Colonic mucosa (tissue), 4 donors: ENCODE measurements at regions not wholly inside any gene's neighbourhood (a gene's known extent, or its start where the extent isn't known, plus 50 kb on each side); places are given as distances from the start of the nearest gene placed in this dataset.

Experiments used
- DNase-seq: peaks from one replicate; pipeline ENCODE4 v3.0.0-alpha.2; 2020
- H3K27ac ChIP-seq: fragments of 200-600 bp; one replicate; pipeline ENCODE4 v1.8.0; 2021
- H3K27me3 ChIP-seq: fragments of 200-600 bp; one replicate; pipeline ENCODE4 v1.8.0; 2021
- H3K36me3 ChIP-seq: fragments of 200-600 bp; one replicate; pipeline ENCODE4 v1.8.0; 2021
- H3K4me1 ChIP-seq: fragments of 200-600 bp; one replicate; pipeline ENCODE4 v1.8.0; 2021; ENCODE audit warnings: mild to moderate bottlenecking
- H3K4me3 ChIP-seq: fragments of 200-600 bp; one replicate; pipeline ENCODE4 v1.8.0; 2021
- H3K9ac ChIP-seq, 2 donors: one replicate each; pipeline ENCODE4 v1.7.0; 2013; ENCODE audit warnings: control low read depth in 2 of 2, low read depth in 2 of 2, low read length in 2 of 2
- H3K9me3 ChIP-seq: fragments of 200-600 bp; one replicate; pipeline ENCODE4 v1.8.0; 2021
- intact Hi-C: fragments of 100-400 bp; cut with DNase I; formaldehyde crosslinking; loops from one replicate; pipeline ENCODE4 v1.14.1; 2022
- TF ChIP-seq, protein P1 (sequence below): fragments of 200-600 bp; IDR thresholded peaks from one replicate; pipeline ENCODE4 v1.8.0; 2022; ENCODE audit warnings: antibody characterized with exemption, mild to moderate bottlenecking
- donor health status: healthy.
- donor health status: DM: no; HTN: no; CAD: no.
- donor health status: DM: no; HTN: no; CAD: no.

DNA sequence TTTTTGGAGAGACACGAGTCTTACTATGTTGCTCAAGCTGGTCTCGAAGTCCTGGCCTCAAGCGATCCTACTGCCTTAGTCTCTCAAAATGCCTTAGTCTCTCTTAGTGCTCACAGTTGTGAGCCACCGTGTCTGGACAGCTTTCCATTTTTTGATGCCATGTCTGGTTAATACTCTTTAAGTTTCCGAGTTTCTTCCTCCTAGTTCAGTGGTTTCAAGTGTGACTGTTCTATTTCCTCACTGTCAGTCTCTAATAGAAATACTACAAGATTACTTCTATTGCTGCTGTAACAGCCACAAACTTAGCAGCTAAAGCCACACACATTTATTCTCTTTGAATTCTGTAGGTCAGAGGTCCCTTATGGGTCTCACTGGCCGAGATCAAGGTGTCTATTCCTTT is 125.1 kb upstream of the MGAT5 start:
- no peak for DNase-seq
- Histone ChIP-seq H3K27ac (no peak overlapping the region), H3K27me3 (no peaks in the 10 kb centered on the region), H3K9me3 (no peaks in the 10 kb centered on the region), H3K4me1 (no peaks in the 10 kb centered on the region), H3K36me3 (no peaks in the 10 kb centered on the region), H3K4me3 (no peak overlapping the region), H3K9ac (no peak overlapping the region)
- intact Hi-C loops, result no loop called here
- TF ChIP-seq, protein P1, sequence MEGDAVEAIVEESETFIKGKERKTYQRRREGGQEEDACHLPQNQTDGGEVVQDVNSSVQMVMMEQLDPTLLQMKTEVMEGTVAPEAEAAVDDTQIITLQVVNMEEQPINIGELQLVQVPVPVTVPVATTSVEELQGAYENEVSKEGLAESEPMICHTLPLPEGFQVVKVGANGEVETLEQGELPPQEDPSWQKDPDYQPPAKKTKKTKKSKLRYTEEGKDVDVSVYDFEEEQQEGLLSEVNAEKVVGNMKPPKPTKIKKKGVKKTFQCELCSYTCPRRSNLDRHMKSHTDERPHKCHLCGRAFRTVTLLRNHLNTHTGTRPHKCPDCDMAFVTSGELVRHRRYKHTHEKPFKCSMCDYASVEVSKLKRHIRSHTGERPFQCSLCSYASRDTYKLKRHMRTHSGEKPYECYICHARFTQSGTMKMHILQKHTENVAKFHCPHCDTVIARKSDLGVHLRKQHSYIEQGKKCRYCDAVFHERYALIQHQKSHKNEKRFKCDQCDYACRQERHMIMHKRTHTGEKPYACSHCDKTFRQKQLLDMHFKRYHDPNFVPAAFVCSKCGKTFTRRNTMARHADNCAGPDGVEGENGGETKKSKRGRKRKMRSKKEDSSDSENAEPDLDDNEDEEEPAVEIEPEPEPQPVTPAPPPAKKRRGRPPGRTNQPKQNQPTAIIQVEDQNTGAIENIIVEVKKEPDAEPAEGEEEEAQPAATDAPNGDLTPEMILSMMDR, result no peak

DNA sequence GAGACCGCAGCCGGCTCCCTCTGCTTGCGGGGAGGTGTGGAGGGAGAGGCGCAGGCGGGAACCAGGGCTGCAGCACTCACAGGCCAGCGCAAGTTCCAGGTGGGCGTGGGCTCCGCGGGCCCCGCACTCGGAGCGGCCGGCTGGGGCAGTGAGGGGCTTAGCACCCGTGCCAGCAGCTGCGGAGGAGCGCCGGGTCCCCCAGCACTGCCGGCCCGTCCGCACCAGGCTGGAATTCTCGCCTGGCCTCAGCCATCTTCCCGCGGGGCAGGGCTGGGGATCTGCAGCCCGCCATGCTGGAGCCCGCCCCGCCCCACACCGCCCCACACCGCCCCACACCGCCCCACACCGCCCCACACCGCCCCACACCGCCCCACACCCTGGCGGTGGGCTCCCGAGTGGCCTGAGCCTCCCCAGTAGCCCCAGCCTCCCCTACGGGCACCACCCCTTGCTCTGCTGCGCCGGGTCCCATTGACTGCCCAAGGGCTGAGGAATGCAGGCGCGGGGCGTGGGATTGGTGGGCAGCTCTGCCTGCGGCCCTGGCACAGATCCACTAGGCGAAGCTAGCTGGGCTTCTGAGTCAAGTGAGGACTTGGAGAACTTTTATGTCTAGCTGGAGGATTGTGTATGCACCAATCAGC is 123.9 kb upstream of the MGAT5 start:
- no peaks in the 10 kb centered on the region for H3K9me3 ChIP-seq
- intact Hi-C loops, result no loop called here
- no peak overlapping the region for H3K27ac ChIP-seq
- H3K27me3 ChIP-seq, result no peaks in the 10 kb centered on the region
- DNase-seq, result no peak
- no peak overlapping the region for H3K9ac ChIP-seq
- TF ChIP-seq, protein P1, result no peak
- no peak overlapping the region for H3K4me3 ChIP-seq
- no peaks in the 10 kb centered on the region for H3K36me3 ChIP-seq
- no peaks in the 10 kb centered on the region for H3K4me1 ChIP-seq

DNA sequence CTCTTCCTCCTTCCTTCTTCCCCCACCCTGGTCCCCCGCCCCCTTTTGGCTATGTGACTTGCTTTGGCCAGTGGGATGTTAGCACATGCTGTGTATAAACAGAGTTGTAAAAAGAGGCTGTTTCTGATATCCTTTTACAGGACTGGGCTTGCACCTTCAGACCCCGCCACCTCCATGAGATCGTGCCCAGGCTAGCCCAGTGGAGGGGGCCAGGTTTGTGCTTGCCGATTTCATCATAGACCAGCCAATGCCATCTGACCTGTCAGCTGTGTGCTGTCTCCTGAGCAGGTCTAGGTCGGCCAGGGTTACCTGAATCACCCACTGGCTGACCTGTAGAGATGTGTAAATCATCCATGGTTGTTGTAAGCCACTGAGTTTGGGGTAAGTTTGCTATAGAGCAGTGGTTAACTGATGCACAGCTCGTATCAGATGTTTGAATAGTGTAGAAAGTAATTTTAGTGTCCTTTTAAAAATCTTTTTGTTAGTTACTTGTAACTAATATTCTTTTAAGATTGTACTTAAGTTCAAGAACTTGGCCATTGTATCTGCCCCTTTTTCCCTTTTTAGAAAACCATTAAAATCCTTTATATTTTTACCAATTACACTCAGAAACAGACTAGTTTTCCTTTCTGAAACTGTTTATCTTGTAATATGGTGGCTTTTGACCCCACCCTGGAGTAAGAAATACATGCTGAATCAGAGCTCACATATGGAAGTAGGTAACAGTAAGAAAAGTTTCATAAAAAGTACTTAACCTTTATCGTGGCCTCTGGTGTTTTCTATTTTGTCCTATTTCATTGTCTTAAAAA is 122.0 kb upstream of the MGAT5 start:
- Histone ChIP-seq H3K4me3 (no peak overlapping the region), H3K9ac (no peak overlapping the region), H3K9me3 (no peaks in the 10 kb centered on the region), H3K27ac (no peak overlapping the region), H3K4me1 (peaks cover 6% of the 10 kb centered on the region), H3K36me3 (no peaks in the 10 kb centered on the region), H3K27me3 (no peaks in the 10 kb centered on the region)
- TF ChIP-seq, protein P1, result no peak
- DNase-seq, result no peak
- intact Hi-C loops, result no loop called here

DNA sequence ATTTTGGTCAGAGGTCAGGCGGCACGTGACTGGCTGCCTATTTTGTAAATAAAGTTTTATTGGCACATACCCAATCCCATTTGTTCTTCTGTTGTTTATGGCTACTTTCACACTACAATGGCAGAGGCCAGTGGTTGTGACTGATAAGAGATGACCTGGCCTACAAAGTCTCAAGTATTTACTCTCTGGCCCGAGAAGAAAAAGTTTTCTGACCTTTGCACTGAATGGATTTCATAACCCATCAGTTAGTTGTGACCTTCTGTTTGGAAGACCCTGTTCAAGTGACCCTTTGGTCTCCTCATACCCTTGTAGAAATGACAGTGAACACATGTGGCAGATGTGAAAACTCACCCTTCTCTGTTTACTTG is 121.4 kb upstream of the MGAT5 start:
- no peak overlapping the region for H3K9ac ChIP-seq
- H3K36me3 ChIP-seq, result no peaks in the 10 kb centered on the region
- no peaks in the 10 kb centered on the region for H3K27me3 ChIP-seq
- no peak overlapping the region for H3K4me3 ChIP-seq
- H3K4me1 ChIP-seq, result peaks cover 10% of the 10 kb centered on the region
- no peak overlapping the region for H3K27ac ChIP-seq
- intact Hi-C loops, result no loop called here
- no peaks in the 10 kb centered on the region for H3K9me3 ChIP-seq
- DNase-seq, result no peak
- TF ChIP-seq, protein P1, result no peak

DNA sequence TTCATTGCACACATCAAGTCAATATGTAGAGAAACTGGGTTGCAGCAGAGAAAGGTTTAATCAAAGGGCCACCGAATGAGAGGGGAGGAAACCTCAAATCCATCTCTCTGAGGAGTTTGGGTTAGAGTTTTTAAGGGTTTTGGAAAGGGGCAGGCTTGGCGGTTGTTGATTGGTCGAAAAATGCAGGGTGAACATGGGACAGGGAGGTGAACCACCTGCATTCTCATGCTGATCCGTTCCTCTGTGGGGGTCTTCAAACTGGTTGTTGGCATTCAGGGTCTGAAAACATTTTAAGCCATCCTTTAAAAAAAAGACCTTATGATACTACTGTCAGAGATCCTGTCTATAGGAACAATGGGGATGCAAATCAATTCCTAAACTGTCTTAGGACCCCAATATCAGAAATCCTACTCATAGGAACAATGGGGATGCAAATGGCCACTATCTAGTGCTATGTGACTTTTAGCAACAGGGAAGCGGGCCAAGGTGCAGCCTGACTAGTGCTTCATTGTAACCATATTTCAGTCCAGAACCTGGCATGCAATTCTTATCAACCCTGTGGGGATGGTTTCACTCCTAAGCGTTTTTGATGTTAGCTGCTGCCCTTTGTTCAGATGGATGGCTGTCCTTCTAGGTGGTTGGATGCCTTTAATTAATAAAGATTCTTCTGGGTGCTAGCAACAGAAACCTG is 120.1 kb upstream of the MGAT5 start:
- H3K4me1 ChIP-seq, result peaks cover 10% of the 10 kb centered on the region
- H3K36me3 ChIP-seq, result no peaks in the 10 kb centered on the region
- no peak overlapping the region for H3K4me3 ChIP-seq
- H3K27ac ChIP-seq, result no peak overlapping the region
- no peak for DNase-seq
- intact Hi-C loops, result no loop called here
- H3K9me3 ChIP-seq, result no peaks in the 10 kb centered on the region
- H3K9ac ChIP-seq, result no peak overlapping the region
- TF ChIP-seq, protein P1, result no peak
- H3K27me3 ChIP-seq, result no peaks in the 10 kb centered on the region
